GM04504 (cell line): ENCODE measurements at regions not wholly inside any gene's neighbourhood (a gene's known extent, or its start where the extent isn't known, plus 50 kb on each side); places are given as distances from the start of the nearest gene placed in this dataset.
"Not testable (repeated sequence)": the region's sequence is repeated elsewhere in the genome, so short reads cannot be mapped to it uniquely, and the experiment has no call there.

Source experiments
- DNase-seq: peaks from one replicate; pipeline ENCODE4 v3.0.0-alpha.2; 2012; ENCODE audit warnings: low read depth

DNA sequence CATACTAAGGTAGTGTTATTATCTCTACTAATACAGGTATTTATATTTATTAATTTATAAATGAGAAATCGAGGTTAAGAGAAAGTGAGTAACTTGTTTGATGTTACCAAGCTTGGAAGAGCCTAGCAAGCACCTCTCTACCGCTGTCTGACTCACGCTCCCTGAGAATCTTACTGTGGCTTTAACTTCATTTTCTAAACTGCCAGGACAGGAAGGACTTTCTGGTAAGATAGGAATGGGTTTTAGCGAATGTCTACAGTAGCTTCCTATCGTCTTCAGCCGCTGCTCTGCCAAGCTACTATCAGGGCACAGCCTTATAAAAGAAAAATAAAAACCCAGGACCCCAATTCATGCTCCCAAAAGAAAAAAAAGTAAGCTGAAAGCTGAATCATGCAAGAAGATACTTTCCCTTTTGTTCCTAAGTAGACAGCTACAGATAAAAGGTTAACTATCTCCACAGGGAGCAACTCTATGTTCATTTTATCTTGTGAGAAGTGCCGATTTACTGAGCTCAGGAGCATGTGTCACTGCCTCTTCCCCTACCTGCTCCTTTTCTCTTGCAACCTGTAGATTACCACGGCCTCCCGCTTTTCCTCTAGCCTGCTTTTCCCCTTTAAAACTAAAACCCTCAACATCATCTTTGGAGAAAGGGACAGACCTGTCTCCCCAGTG, 60.2 kb downstream of the THNSL1 start:
- no peak for DNase-seq

DNA sequence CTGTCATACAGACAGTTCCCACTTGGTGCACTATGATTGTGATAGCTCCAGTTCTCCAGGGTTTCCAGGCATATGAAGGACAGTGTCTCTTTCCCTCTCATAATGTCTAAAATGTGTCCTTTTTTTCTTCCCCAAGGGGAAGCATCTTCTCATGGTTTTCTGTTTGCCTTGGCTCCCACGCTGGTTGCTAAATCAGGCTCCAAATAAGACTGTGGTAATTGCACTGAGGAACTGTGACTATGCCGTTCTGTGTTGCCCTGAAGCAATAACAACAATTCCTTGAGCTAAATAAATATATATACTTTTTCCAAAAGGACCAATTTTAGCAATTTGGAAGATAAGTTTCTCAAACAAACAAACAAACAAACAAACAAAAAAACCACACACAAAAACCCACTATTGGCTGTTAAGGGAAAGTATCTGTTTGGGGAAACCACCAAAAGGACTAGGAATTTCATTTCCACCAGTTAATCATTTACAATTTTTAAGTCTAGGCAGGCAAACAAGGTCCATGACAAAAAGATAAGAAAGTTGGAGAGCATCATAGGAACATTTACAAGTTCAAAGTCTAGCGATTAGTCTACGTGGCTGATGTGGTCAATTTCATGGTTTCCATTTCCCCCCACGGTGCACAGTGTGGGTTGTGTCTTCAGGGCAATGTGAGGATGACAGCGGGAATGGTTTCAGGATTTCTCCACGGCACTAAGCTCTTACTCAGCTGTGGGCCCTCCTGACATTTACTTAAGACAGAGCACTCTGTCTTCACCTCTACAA, 62.4 kb downstream of the THNSL1 start:
- DNase-seq: no peak

DNA sequence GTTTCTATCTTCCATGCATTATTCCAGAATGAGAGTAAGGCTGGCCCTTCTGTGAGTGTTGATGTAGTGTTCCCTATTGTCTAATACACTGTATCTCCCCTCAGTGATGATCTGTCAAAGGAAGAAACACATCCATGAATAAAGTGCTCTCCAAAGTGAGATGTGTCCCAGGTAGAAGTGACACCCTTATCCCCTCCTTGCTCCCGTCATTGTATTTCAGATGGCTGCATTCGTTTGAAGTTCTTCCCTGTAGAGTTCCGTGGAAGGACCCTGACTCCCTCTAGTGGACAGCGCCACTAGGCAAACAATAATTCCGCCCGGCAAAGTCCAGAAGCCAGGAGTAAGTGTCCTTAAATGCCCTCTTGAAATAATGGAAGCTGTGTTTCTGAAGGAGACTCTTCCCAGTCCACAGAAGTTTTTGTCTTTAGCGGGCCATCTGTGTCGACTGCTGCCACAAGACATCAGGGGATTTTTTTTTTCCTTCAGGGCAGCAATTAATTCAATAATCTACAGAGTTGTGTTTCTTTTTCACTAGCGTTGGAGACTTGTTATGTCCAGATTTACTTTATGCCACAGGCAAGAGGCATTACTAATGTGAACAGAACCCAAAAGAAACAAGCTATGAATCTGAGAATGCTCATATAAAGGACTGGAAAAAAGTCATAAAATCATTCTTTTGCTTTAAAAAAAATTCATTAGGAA, 64.6 kb downstream of the THNSL1 start:
- peak; percentile 75 for DNase-seq

DNA sequence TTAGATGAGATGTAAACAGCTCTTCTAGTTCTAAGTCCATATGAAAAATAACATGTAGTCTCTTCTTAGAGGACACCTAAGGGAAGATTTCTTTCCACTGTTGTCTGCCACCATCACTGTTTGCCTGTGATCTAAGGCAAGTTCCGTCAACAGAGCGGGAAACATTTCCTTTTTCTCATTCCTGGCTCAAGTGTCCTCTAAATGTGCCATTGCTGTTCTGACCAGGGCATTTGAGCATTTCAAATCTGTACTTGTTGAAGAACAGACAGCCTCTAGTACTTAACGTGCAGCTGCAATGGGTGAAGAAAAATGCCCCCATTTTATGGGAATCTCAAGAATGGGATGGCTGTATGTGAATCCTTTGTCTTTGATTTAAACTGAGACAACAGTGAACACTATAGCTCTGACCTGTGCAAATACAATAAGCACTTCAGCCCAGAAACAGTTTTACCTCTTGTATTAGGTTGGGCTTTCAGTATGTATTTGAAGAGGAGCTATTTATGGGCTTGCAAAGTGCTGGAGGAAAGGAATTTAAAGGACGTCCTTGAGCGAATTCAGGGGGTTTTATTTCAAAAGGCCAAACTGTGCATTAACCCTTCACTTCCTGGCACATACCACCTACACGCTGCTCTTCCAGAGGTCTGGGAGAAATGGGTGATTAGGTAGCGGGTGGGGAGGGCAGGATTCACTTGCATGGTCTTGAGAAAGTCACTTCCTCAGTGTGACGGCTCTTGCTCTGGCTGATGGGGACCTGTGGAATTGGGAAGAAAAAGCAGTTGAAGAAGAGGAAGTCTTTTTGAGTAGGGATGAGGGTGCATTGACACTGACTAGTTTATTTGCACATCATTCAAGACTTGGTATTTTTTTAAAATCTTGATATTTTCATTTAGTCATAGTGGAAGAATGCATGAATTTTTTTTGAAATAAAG, 66.1 kb downstream of the THNSL1 start:
- no peak for DNase-seq

DNA sequence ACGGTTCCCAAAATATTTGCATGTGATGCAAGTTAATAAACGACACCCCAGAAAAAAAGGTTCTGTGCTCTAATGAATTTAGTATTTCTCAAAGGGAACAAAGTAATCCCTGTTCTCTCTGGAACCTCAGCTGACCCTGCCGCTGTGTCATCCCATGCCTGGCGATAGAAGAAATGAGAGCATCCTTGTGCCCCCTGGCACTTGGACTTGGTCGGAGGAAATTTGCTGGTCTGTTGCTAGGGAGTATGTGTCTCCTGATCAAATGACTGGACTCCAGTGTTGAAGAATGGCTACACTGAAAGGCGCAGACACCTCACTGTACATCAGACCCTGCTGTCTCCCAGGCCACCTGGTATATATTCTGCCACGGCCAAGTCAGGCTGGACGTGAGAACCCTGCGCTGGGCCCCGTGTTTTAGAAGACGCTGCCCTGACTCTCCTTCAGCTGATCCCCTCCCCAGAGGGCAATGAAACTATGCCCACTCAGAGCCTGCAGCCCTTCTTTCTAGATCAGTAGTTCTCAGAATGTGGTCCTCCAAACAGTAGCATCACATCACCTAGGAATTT, 67.2 kb downstream of the THNSL1 start:
- no peak for DNase-seq

DNA sequence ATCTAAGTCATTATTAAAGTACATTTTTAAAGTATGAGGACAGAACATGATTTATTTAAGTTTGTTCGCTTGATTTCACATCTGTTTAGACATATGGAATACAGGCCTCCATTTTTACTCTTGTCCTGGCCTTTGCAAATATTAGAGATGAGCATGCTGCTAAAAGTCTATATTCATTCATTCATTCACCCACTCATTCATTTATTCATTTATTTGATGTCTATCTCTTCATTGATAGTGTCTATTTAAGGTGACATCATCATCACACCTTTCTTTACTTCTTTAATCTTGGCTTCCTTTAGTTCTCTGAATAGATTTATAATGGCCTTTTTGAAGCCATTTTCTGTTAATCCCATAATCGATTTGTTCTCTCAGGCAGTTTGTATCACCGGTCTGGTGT, 68.0 kb downstream of the THNSL1 start:
- no peak for DNase-seq

DNA sequence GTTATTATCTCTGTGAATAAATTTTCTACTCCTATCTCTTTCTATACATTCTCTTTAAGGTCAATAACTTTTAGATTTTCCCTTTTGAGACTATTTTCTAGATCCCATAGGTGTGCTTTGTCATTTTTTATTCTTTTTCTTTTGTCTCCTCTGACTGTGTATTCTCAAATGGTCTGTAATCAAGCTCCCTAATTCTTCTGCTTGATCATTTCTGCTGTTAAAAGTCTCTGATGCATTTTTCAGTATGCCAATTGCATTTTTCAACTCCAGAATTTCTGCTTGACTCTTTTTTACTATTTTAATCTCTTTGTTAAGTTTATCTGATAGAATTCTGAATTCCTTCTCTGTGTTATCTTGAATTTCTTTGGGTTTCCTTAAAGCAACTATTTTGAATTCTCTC, 78.2 kb downstream of the THNSL1 start:
- DNase-seq: no peak

DNA sequence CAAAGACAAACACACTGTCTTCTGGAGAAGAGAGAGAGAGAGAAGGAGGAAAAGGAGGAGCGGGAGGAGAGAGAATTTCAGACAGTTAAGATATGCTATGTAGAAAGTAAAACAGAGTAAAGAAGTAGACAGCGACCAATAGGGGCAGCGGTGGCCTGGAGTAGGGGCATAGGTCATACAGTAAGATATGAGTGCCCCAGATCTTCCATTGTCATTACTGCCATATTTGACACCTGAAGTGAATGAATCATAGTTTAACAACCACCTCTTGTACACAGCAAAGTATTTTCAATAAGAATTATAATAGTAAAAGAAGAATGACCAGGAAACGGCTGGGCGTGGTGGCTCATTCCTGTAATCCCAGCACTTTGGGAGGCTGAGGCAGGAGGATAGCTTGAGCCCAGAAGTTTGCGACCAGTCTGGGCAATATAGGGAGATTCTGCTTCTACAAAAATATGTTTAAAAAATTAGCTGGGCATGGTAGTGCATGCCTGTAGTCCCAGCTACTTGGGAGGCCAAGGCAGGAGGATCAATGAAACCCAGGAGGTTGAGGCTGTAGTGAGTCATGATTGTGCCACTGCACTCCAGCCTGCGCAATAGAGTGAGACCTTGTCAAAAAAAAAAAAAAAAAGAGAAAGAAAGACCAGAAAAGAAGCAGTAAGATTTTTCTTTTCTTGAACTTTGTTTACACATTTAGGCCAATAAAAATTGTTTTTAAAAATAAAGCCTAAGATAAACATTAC, 77.0 kb upstream of the GPR158 start:
- no peak for DNase-seq

DNA sequence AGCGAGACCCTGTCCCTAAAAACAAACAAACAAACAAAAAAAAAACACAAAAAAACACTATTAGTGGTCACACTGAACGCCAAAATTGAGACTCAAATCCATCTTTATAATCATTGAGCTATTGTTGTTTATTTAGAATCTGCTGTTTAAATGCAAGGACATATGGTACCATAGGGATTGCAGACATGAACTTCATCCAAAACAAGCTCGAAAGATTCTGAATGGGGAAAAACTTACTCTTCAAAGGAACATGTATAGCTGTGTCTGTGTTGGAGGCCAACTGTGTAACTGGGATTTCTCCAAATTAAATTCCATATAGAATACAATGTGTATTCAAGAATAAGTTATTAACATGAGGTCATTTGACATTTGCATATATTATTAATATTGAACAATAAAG, 74.7 kb upstream of the GPR158 start:
- DNase-seq: no peak

DNA sequence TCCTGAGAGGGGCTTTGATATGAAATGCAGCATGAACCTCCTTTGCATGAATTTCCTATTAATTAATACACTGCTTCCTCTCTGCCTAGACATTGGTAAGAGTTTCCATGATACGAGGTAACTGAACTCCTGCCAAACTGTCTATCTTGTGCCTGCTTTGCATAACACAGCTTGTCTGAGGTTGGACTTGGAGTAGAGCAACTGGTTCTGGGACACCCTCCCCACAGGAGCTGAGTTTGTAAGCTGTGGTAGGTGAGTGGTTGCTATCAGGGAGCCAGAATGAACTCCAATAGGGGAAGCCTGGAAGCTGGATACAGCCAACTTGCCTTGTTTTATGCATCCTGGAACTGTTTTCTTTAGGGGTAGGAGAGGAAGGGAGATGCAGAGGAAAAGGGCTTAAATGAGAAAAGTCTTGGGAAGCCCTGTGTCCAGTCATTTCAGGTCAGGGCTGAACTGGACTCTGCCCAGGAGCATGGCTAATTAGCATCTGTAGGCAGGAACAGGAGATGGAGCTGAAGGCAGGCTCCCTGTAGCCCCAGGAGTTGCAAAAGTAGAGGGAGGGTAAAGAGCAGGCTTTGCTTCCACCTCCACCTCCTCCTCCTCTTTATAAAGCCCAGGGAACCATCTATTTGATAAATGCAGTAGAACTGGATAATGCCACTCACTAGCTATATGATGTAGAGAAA, 73.2 kb upstream of the GPR158 start:
- no peak for DNase-seq

DNA sequence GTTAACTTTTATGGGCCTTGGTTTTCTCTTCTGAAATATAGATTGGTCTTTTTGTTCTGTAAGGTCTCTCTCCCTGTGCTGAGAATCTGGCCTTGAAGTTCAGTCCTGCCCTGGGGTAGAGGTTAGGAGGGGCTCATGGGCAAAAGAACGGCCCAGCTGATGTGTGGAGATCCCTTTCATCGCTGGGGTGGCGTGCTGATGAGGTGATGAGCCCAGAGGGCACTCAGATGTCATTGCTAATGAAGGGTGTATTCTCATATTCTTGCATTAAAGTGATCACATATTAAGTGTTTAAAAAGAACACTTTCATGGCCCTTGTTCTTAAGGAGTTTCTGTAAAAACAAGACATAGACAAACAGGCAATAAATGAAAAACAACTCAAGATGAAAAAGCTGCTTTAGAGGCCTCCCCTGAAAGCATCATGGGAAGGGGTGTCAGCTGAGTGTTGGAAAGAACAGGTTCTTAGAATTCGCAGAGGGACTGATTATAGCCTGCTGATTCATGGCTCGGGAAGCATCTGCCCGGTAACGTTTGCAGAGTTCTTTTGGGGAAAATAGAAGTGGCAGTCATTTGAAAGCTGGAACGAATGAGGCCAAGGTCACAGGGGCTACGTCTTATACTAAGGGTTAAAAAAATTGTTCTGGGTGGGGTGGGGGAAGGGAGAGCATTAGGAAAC, 72.5 kb upstream of the GPR158 start:
- no peak for DNase-seq

DNA sequence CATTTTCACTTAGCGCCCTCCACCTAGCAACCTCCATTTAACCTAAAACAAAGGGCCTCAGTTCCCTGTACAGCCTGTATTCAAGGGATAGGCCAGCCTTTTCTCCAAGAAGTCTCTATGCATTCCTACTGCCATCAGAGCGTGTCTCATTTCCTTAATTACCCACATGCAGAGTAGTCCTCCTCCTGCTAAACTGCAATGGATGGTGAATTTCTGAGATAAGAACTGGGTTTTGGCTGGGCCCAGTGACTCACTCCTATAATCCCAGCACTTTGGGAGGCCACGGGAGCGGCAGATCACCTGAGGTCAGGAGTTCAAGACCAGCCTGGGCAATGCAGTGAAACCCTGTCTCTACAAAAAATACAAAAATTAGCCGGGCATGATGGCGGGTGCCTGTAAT, 71.1 kb upstream of the GPR158 start:
- DNase-seq: no peak

DNA sequence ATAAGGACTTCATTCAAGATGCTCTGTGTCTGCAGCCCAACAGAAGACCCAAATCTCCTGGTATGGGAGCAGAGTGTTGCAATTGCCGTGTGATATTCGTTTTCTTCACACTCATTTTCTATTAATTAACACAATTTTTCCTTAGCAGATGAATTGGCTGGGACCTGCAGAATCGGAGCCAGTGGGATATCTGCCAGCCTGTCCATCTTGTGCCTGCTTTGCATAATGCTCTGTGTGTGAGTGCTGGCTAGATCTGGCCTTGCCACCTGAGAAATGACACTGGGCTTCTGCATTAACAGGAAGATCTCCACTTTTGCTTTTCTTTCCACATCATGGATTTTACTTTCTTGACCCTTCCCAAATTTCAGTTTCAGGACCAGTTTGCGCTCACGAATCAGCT, 70.4 kb upstream of the GPR158 start:
- DNase-seq: no peak

DNA sequence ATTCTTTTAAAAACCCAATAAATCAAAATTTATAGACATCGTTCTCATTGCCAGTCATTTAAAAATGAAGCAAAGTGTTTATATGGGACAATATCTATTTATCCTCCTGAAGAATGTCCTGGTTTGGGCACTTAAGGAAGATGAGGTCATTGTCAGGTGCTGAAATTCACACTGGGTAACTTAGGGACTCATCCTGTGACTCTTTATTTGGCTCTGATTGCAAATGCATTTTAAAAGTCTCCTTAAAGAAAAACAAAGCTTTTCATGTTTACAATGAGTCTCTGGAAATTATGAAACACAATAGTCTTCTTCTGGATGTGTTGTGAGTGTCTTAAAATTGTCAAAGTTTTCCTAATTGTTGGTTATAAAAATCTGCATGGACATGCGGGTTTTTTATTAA, 69.5 kb upstream of the GPR158 start:
- no peak for DNase-seq

DNA sequence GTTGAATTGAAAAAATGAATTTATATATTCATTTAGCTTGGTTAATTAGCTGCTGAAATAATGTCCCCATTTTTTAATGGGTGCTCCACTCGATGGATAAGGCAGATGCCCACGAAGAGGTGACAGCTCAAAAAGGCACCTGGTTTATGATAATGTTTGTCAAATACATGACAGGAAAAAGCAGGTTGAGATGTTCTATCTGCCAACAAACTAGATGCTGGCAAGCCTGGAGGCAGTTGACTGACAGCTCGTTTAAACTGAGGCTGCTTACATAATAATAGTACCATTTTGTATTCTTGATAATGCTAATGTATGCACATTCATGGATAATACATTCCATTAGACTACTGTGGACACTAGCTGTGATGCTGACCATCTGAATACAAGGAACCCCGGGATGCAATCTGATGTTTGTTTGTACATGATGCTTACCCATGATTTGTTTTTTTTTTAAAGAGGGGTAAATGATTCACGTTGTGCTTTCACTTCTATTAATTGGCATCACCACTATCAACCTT, 69.0 kb upstream of the GPR158 start:
- no peak for DNase-seq

DNA sequence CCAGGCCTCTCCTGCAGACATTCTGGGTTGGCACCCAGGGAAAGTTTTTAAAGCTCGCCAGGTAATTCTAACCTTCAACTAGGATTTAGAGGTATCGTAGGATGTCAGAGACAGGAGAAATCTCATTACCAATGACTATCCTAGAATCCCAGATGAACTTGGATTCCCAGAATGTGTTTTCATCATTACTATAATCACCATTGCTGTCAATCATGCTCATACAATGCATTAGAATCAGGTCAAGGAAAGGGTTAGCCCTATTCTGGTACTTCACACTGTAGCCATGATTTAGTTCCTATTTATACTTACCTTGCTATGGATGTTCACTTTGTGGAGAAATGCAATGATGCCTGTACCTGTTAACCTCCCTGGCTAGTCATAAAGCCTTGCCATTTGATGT, 67.0 kb upstream of the GPR158 start:
- no peak for DNase-seq

DNA sequence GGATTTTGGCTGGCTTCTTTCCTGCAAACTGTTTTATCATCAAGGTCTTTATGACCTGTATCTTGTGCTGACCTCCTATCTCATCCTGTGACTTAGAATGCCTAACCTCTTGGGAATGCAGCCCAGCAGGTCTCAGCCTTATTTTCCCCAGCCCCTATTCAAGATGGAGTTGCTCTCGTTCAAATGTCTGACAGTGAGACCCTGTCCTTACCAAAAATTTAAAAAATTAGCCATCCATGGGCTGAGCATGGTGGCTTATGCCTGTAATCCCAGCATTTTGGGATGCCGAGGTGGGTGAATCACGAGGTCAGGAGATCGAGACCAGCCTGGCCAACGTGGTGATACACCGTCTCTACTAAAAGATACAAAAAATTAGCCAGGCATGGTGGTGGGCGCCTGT, 64.9 kb upstream of the GPR158 start:
- DNase-seq: not testable (repeated sequence)

DNA sequence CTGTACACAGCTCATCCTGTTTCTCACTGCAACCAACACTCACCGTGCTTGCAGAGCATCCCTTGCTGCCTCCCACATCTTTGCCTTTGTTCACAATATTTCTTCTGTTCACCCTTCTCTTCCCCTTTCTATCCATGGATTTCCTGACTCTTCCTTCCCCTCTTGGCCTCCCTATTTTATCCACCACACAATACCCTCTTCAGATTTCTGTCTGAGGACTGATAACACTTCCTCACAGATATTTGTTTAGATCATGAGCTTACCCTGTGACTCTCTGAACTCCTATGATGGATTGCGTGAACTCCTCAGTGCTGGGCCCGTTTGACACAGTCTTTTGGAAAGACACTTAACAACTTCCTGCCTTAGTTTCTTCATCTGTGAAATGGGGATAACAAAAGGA, 62.8 kb upstream of the GPR158 start:
- DNase-seq: no peak

DNA sequence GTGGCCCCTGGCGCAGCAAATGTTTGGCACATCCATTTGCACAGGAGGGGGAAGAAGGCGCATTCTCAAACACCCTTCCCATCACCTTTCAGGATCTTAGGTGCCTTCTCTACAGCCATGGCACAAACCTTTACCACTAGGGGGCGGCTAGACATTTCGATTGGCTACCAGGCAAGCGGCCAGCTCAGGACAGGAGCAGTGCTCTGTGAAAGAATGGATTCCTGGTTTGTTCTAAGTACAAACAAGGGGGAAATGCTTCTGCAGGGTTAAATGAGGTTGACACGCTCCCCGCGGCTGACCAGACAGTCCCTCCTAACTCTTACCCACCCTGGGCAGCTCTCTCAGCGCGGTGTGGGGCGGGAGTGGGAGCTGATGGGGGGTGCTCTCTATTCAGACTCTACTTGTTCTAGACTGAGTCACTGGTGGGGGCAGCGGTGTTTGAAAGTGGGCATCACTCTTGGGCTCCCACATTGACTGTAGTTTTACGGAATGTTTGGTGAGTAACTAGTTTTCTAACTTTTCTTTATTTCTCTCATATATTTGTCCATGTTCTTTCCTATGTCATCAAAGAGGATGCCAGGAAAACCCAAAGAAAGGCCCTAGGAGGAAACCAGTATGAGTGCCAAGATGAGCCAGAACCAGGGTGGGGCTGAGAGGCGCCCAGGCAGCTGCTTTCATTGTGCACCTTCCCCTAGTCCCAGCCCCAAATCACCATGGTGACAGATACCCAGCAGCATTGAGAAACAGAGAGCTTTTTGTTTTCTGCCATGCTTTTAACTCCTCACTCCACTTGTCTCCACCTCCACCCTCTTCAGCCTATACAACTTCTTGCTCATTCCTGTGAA, 61.4 kb upstream of the GPR158 start:
- peak; percentile 41 for DNase-seq
